ENCODE measurements at regions not wholly inside any gene's neighbourhood (a gene's known extent, or its start where the extent isn't known, plus 50 kb on each side); places are given as distances from the start of the nearest gene placed in this dataset.

- TF ChIP-seq CTCF (IDR thresholded peaks at IDR 0.05) (no peak), POLR2A (IDR thresholded peaks at IDR 0.05) (no peak)
Observed at GRCh38 chr4:160537681-160538080, 1434.8 kb downstream of the RAPGEF2 start.

All from lower leg skin (tissue), 3 donors.